SK-N-MC (cell line): ENCODE measurements at regions not wholly inside any gene's neighbourhood (a gene's known extent, or its start where the extent isn't known, plus 50 kb on each side); places are given as distances from the start of the nearest gene placed in this dataset.

Experiments used
- EZH2 ChIP-seq: fragments of 200-600 bp; sonication (generic); IDR thresholded peaks from one replicate; pipeline ENCODE4 v1.6.1; 2017; ENCODE audit warnings: antibody characterized with exemption
- FOXP2 ChIP-seq: optimal IDR thresholded peaks from 2 replicates; pipeline ENCODE3; 2011; ENCODE audit warnings: mild to moderate bottlenecking, moderate library complexity; ENCODE audit not compliant: insufficient read depth; ENCODE audit errors: extremely low read length, control extremely low read depth
- POLR2AphosphoS5 ChIP-seq: IDR thresholded peaks from 2 replicates; pipeline ENCODE4 v1.6.1; 2012; ENCODE audit warnings: mild to moderate bottlenecking, low read depth, low read length, borderline replicate concordance

DNA sequence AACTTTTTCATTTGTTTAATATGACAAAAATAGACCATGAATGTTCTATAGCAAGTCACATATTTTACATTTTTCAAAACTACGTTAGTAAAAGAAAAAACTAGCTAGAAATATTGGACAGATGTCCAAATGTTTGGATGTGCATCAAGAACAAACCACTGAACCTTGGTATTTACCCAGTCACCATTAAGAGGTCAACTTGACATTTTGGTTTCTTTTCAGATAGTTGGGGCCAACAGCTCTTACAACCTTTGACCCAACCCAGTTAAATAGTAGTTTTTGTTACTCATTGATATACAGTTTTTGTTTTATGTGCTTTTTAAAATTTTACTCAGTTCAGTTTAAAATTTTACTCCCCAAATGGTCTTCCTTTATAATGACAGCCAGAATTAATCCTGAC is 238.7 kb upstream of the TET2 start:
- no peak for TF ChIP-seq FOXP2
- TF ChIP-seq POLR2AphosphoS5: no peak
- no peak for TF ChIP-seq EZH2
